Heart right ventricle (tissue), 16 donors: ENCODE measurements at regions not wholly inside any gene's neighbourhood (a gene's known extent, or its start where the extent isn't known, plus 50 kb on each side); places are given as distances from the start of the nearest gene placed in this dataset.
A peak's percentile ranks its signal among the peaks of the same experiment; 100 is the strongest.

Source experiments
- ATAC-seq, 8 donors: fragments of 200-7000 bp; cut with Tn5 transposase; one replicate each; pipeline ENCODE4 v1.9.1; 2020; ENCODE audit warnings: mild to moderate bottlenecking in 8 of 8, moderate library complexity in 8 of 8, moderate number of reproducible peaks in 1 of 8
- DNase-seq, 2 donors: peaks; one replicate each; pipeline ENCODE4 v3.0.0-alpha.2; 2020
- H3K27ac ChIP-seq, 10 donors: fragments of 200-600 bp; sonication (generic) in 2 of 10; one replicate each; pipeline versions ENCODE4 v1.5.0 to v1.8.0; 2020 to 2022; ENCODE audit warnings: mild to moderate bottlenecking in 3 of 10
- H3K27me3 ChIP-seq, 7 donors: fragments of 200-600 bp; one replicate each; pipeline ENCODE4 v1.8.0; 2021 to 2022; ENCODE audit warnings: mild to moderate bottlenecking in 2 of 7
- H3K36me3 ChIP-seq, 9 donors: fragments of 200-600 bp; sonication (generic) in 1 of 9; one replicate each; pipeline versions ENCODE4 v1.5.0 to v1.8.0; 2020 to 2022; ENCODE audit warnings: mild to moderate bottlenecking in 2 of 9
- H3K4me1 ChIP-seq, 9 donors: fragments of 200-600 bp; sonication (generic) in 1 of 9; one replicate each; pipeline versions ENCODE4 v1.5.0 to v1.8.0; 2020 to 2022; ENCODE audit warnings: mild to moderate bottlenecking in 4 of 9
- H3K4me3 ChIP-seq, 10 donors: fragments of 200-600 bp; sonication (generic) in 2 of 10; one replicate each; pipeline versions ENCODE4 v1.5.0 to v1.8.0; 2020 to 2022; ENCODE audit warnings: mild to moderate bottlenecking in 7 of 10, moderate library complexity in 2 of 10
- H3K9me3 ChIP-seq, 11 donors: fragments of 200-600 bp in 10 of 11; sonication (generic) in 2 of 11; one replicate each; pipeline versions ENCODE4 v1.5.0 to v1.8.0; 2013 to 2022; ENCODE audit warnings: mild to moderate bottlenecking in 2 of 11, control low read depth in 1 of 11, moderate library complexity in 1 of 11
- CTCF ChIP-seq, 9 donors: fragments of 200-600 bp; sonication (generic) in 2 of 9; IDR thresholded peaks; one replicate each; pipeline versions ENCODE4 v1.5.0 to v1.8.0; 2021 to 2022; ENCODE audit warnings: antibody characterized with exemption in 9 of 9, mild to moderate bottlenecking in 5 of 9, moderate library complexity in 1 of 9
- WGBS, 2 donors: extraction: QIAGEN DNeasy Blood & Tissue Kit; methylation state at CpG; one replicate each; pipeline ENCODE4 v1.1.7; 2013; ENCODE audit warnings: inconsistent platforms in 1 of 2; 5-methylcytosine and 5-hydroxymethylcytosine counted together
- intact Hi-C, 10 donors: fragments of 100-400 bp; cut with DNase I; formaldehyde crosslinking; loops; one replicate each; pipeline versions ENCODE4 v1.11.1 to v1.14.2; 2022
- donor health status: Arrhythmogenic right ventricular cardiomyopathy.
- donor health status: ischemic (EF 13 %, LVEDD 7.1; RV severe dilation, severe dysfunction).
- donor health status: healthy with polysubstance abuse.
- donor health status: DM: no; HTN: yes; CAD: no.
- donor health status: DM: no; HTN: no; CAD: no.
- donor health status: ischemic (EF 25% LVEDD 6.9; RV normal size, moderate dysfunction).
- donor health status: ischemic (EF 25% LVEDD 5.7; RV mildly dilated, moderate dysfunction).
- donor health status: healthy.
- donor health status: DM: yes; HTN: yes; CAD: no.
- donor health status: Ischemic cardiomyopathy.
- donor health status: ischemic (EF 35%, LVEDD 5.7; RV mildly dilated, moderate dysfunction).
- donor health status: nonischemic (EF 11% LVEDD 7.7; RV severe dilation, severe dysfunction).
- donor health status: DM: yes; HTN: yes; CAD: no.
- donor health status: PGD.
- donor health status: ischemic (EF 29% LVEDD 5.4; RV normal size, mild dysfunction).
- donor health status: nonischemic (EF 23%, LVEDD 6.1; RV moderate dilation, normal function).

- intact Hi-C loops = loop anchor here in 2 of 10 donors (10.0 kb wide), 1 partner anchor 182 kb away; no protein-coding TSS in a partner anchor
- no peak overlapping the region for H3K4me3 ChIP-seq
- no peak overlapping the region for H3K27ac ChIP-seq
- peaks cover 0 to 49% (median 11%) of the 10 kb centered on the region in 7 donors for H3K27me3 ChIP-seq
- H3K4me1 ChIP-seq = no peaks in the 10 kb centered on the region
- peak in 2 of 8 donors; percentile 25 to 89 for ATAC-seq
- no peak for TF ChIP-seq CTCF (IDR thresholded peaks at IDR 0.05)
- H3K9me3 ChIP-seq = no peaks in the 10 kb centered on the region
- 31 to 42% methylated on average over 8 of the region's 8 CpGs for whole genome bisulfite sequencing, 2 donors
- no peaks in the 10 kb centered on the region for H3K36me3 ChIP-seq
- no peak for DNase-seq
Measured at GRCh38 chr7:142602756-142603155, 146.5 kb upstream of the PRSS1 start.

- intact Hi-C loops = loop anchor here in 2 of 10 donors (10.0 kb wide), 1 partner anchor 183 kb away; no protein-coding TSS in a partner anchor
Measured at GRCh38 chr7:142602183-142602582, 147.1 kb upstream of the PRSS1 start.

GRCh38 chr7:142598297-142598696, 151.0 kb upstream of the PRSS1 start:
- intact Hi-C loops = no loop called here
- H3K9me3 ChIP-seq = no peaks in the 10 kb centered on the region
- no peak overlapping the region for H3K27ac ChIP-seq
- H3K4me1 ChIP-seq = no peaks in the 10 kb centered on the region
- no peak for TF ChIP-seq CTCF (IDR thresholded peaks at IDR 0.05)
- peaks cover 0 to 60% (median 30%) of the 10 kb centered on the region in 7 donors for H3K27me3 ChIP-seq
- 61 to 65% methylated on average over 6 of the region's 6 CpGs for whole genome bisulfite sequencing, 2 donors
- DNase-seq (no peak), ATAC-seq (no peak)
- H3K4me3 ChIP-seq = no peak overlapping the region
- H3K36me3 ChIP-seq = no peaks in the 10 kb centered on the region

More at GRCh38 chr7:142602183-142602582, 147.1 kb upstream of the PRSS1 start:
- no peak for DNase-seq
- Histone ChIP-seq H3K27me3 (peaks cover 0 to 54% (median 16%) of the 10 kb centered on the region in 7 donors), H3K9me3 (no peaks in the 10 kb centered on the region), H3K36me3 (no peaks in the 10 kb centered on the region), H3K4me3 (no peak overlapping the region), H3K4me1 (no peaks in the 10 kb centered on the region), H3K27ac (no peak overlapping the region)
- 70 to 71% methylated on average over 9 of the region's 9 CpGs for WGBS, 2 donors
- TF ChIP-seq CTCF (IDR thresholded peaks at IDR 0.05) = no peak
- ATAC-seq = no peak

- intact Hi-C loops = no loop called here
- Histone ChIP-seq H3K4me1 (no peaks in the 10 kb centered on the region), H3K9me3 (no peaks in the 10 kb centered on the region), H3K27me3 (peaks cover 0 to 61% (median 35%) of the 10 kb centered on the region in 7 donors), H3K27ac (no peak overlapping the region), H3K36me3 (no peaks in the 10 kb centered on the region), H3K4me3 (no peak overlapping the region)
- WGBS, 2 donors = 71 to 83% methylated on average over 4 of the region's 4 CpGs
- ATAC-seq (no peak), DNase-seq (no peak)
- TF ChIP-seq CTCF (IDR thresholded peaks at IDR 0.05) = no peak
Measured at GRCh38 chr7:142597547-142597946, 151.7 kb upstream of the PRSS1 start.
